PFSK-1 (cell line): ENCODE measurements at regions not wholly inside any gene's neighbourhood (a gene's known extent, or its start where the extent isn't known, plus 50 kb on each side); places are given as distances from the start of the nearest gene placed in this dataset.

Source experiments
- POLR2AphosphoS5 ChIP-seq: IDR thresholded peaks from 2 replicates; pipeline ENCODE4 v1.6.1; 2012; ENCODE audit warnings: low read depth, mild to moderate bottlenecking, control low read depth, low read length, moderate library complexity
- REST ChIP-seq, 2 experiments: IDR thresholded peaks; 2 replicates each; pipeline versions ENCODE4 v1.6.1 to v1.8.0; 2011 to 2012; ENCODE audit warnings: low read depth in 2 of 2, low read length in 2 of 2, control low read depth in 1 of 2, inconsistent platforms in 1 of 2, mild to moderate bottlenecking in 1 of 2, moderate library complexity in 1 of 2; ENCODE audit not compliant: insufficient read depth in 1 of 2
- TAF1 ChIP-seq: IDR thresholded peaks from 2 replicates; pipeline ENCODE4 v1.6.1; 2012; ENCODE audit warnings: low read length, control low read depth, borderline replicate concordance; ENCODE audit not compliant: insufficient read depth

GRCh38 chr15:62619526-62619925 lies 423.0 kb upstream of the TPM1 start:
- no peak for TF ChIP-seq REST (IDR thresholded peaks at IDR 0.05; ENCODE audit: insufficient read depth in 1 of 2, low read depth in 2 of 2, low read length in 2 of 2)
- TF ChIP-seq POLR2AphosphoS5, result no peak
- no peak for TF ChIP-seq TAF1
